ENCODE measurements at regions not wholly inside any gene's neighbourhood (a gene's known extent, or its start where the extent isn't known, plus 50 kb on each side); places are given as distances from the start of the nearest gene placed in this dataset.
"Not testable (repeated sequence)": the region's sequence is repeated elsewhere in the genome, so short reads cannot be mapped to it uniquely, and the experiment has no call there.

GRCh38 chr12:107512391-107512790 lies 173.2 kb upstream of the PWP1 start:
- Histone ChIP-seq H3K4me3 (no peak overlapping the region), H3K4me1 (peaks cover 5 to 18% (median 8%) of the 10 kb centered on the region in 3 donors), H3K36me3 (no peaks in the 10 kb centered on the region), H3K27ac (no peak overlapping the region), H3K9me3 (no peaks in the 10 kb centered on the region), H3K27me3 (no peaks in the 10 kb centered on the region)
- DNase-seq = no peak
- TF ChIP-seq POLR2A (IDR thresholded peaks at IDR 0.05) = no peak
- no peak for TF ChIP-seq CTCF (IDR thresholded peaks at IDR 0.05)
- WGBS, 2 donors = 46 to 65% methylated on average over 3 of the region's 3 CpGs
- intact Hi-C loops (cut with DNase I) = no loop called here

GRCh38 chr12:107513184-107513583 lies 172.4 kb upstream of the PWP1 start:
- intact Hi-C loops (cut with DNase I) = no loop called here
- H3K4me1 ChIP-seq = peaks cover 5 to 18% (median 8%) of the 10 kb centered on the region in 3 donors
- TF ChIP-seq CTCF (IDR thresholded peaks at IDR 0.05) (no peak), POLR2A (IDR thresholded peaks at IDR 0.05) (no peak)
- no peak overlapping the region for H3K27ac ChIP-seq
- no peak for DNase-seq
- H3K9me3 ChIP-seq = no peaks in the 10 kb centered on the region
- no peaks in the 10 kb centered on the region for H3K36me3 ChIP-seq
- H3K4me3 ChIP-seq = no peak overlapping the region
- WGBS, 2 donors = 79 to 80% methylated on average over 4 to 5 of the region's 5 CpGs
- no peaks in the 10 kb centered on the region for H3K27me3 ChIP-seq

GRCh38 chr12:107513636-107514400 lies 171.8 kb upstream of the PWP1 start:
- no peak overlapping the region for H3K4me3 ChIP-seq
- TF ChIP-seq POLR2A (IDR thresholded peaks at IDR 0.05) (no peak), CTCF (IDR thresholded peaks at IDR 0.05) (no peak)
- WGBS, 2 donors = 83 to 94% methylated on average over 1 to 3 of the region's 3 CpGs
- H3K4me1 ChIP-seq = peaks cover 5 to 18% (median 8%) of the 10 kb centered on the region in 3 donors
- DNase-seq = no peak
- H3K27me3 ChIP-seq = no peaks in the 10 kb centered on the region
- H3K27ac ChIP-seq = no peak overlapping the region
- no peaks in the 10 kb centered on the region for H3K36me3 ChIP-seq
- intact Hi-C loops (cut with DNase I) = no loop called here
- no peaks in the 10 kb centered on the region for H3K9me3 ChIP-seq

DNA sequence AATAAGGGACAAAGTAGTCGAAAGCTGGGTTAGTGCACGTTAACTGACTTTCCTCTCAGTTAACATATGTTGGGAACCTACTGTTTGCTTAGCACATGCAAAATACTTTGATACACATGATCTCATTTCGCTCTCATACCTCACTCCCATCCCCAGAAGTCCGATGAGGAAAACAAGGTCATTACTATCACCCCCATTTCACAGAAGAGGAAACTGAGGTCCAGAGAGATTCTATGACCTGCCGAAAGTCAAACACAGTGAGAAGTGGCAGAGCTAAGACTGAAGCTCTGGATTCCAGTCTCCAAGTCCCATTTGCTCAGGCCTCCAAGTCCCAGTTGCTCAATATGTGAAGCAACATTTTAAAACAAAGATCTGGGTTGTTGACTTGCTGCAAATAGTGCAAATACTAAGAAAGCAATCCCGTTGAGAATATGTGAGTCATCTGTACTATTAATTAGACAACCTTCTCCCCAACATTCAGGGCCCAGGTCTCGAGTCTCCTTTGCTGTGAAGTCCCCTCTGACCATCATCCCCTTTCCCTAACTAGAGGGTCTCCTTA lies 170.6 kb upstream of the PWP1 start:
- 74 to 81% methylated on average over 7 of the region's 7 CpGs for WGBS, 2 donors
- Histone ChIP-seq H3K4me3 (no peak overlapping the region), H3K9me3 (no peaks in the 10 kb centered on the region), H3K36me3 (no peaks in the 10 kb centered on the region), H3K27me3 (no peaks in the 10 kb centered on the region), H3K4me1 (peaks cover 5 to 18% (median 8%) of the 10 kb centered on the region in 3 donors), H3K27ac (peak overlapping the region; percentile 38 to 80 (median 65))
- no peak for TF ChIP-seq POLR2A (IDR thresholded peaks at IDR 0.05)
- TF ChIP-seq CTCF (IDR thresholded peaks at IDR 0.05) = no peak
- intact Hi-C loops (cut with DNase I) = no loop called here
- no peak for DNase-seq

DNA sequence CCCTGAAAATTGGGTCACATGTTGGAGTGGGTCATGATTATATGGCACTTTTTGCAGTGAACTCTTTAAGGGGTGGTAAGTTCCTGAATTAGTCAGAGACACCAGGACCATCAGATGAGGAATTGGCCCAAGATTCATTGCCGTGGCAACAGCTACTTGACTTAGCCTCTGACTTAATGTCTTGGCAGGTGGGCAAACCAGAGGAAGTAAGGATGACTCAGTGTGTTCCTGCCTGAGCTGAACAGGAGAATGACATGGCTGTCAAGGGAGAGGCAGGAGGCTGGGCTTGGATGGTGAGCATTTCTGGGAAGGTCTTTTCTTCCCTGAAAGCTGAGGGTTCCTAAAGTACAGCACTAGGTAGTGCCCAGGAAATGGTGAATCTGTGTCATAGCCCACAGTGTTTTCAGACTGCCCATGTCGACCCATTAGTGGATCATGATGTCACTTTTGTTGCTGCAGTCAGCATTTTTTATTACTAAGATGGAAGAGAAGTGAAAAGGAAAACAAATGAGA lies 170.1 kb upstream of the PWP1 start:
- intact Hi-C loops (cut with DNase I) = no loop called here
- no peak for DNase-seq
- H3K27me3 ChIP-seq = no peaks in the 10 kb centered on the region
- TF ChIP-seq CTCF (IDR thresholded peaks at IDR 0.05) = no peak
- TF ChIP-seq POLR2A (IDR thresholded peaks at IDR 0.05) = no peak
- peak overlapping the region; percentile 38 to 80 (median 65) for H3K27ac ChIP-seq
- WGBS, 2 donors = 16 to 17% methylated on average over 2 of the region's 2 CpGs
- H3K4me1 ChIP-seq = peaks cover 5 to 18% (median 8%) of the 10 kb centered on the region in 3 donors
- no peak overlapping the region for H3K4me3 ChIP-seq
- H3K9me3 ChIP-seq = no peaks in the 10 kb centered on the region
- peaks cover 0 to 4% (median 0%) of the 10 kb centered on the region in 3 donors for H3K36me3 ChIP-seq

DNA sequence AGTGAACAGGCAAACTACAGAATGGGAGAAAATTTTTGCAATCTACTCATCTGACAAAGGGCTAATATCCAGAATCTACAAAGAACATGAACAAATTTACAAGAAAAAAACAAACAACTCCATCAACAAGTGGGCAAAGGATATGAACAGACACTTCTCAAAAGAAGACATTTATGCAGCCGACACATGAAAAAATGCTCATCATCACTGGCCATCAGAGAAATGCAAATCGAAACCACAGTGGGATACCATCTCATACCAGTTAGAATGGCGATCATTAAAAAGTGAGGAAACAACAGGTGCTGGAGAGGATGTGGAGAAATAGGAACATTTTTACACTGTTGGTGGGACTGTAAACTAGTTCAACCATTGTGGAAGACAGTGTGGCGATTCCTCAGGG lies 167.8 kb upstream of the PWP1 start:
- H3K9me3 ChIP-seq; intact Hi-C loops (cut with DNase I); H3K27ac ChIP-seq; H3K27me3 ChIP-seq; DNase-seq; H3K4me3 ChIP-seq: not testable (repeated sequence)
- peaks cover 5 to 18% (median 8%) of the 10 kb centered on the region in 3 donors for H3K4me1 ChIP-seq
- H3K36me3 ChIP-seq = peaks cover 0 to 22% (median 0%) of the 10 kb centered on the region in 3 donors
- WGBS, 2 donors = 90 to 100% methylated on average over 3 to 4 of the region's 4 CpGs

Measured in esophagus squamous epithelium (tissue), 5 donors.